HCT116 (cell line): ENCODE measurements at regions not wholly inside any gene's neighbourhood (a gene's known extent, or its start where the extent isn't known, plus 50 kb on each side); places are given as distances from the start of the nearest gene placed in this dataset.

ENCODE experiments used
- ATAC-seq: fragments of 200-7000 bp; cut with Tn5 transposase; 2 replicates; pipeline ENCODE4 v1.9.1; 2020; ENCODE audit warnings: mild to moderate bottlenecking, moderate library complexity
- BruUV-seq: library from RNA; stranded (reverse); fragments of 400-500 nt; replicated peaks from 2 replicates; lab custom pipeline; 2021; lab: Mats Ljungman, UMichigan
- CTCF ChIA-PET: fragments of 300-600 bp; sonication (Branson Sonifier 250); formaldehyde crosslinking; loops from one replicate; lab custom pipeline; 2021; ENCODE audit warnings: antibody characterized with exemption; lab: Charles Lee
- POLR2A ChIA-PET: fragments of 300-600, 350-600 bp; sonication (Branson Sonifier 250); formaldehyde crosslinking; loops from one replicate; lab custom pipeline; 2021; ENCODE audit warnings: antibody characterized with exemption; lab: Charles Lee
- RAD21 ChIA-PET, 2 experiments: fragments of 300-600 bp; sonication (Branson Sonifier 250); formaldehyde crosslinking; loops; one replicate each; lab custom pipeline; 2023; ENCODE audit warnings: low total read pairs in 2 of 2; ENCODE audit not compliant: uncharacterized antibody in 2 of 2, unreplicated experiment in 2 of 2, low non-redundant PET in 1 of 2; lab: Charles Lee
- DNase-seq: peaks from one replicate; pipeline ENCODE4 v3.0.0-alpha.2; 2010; ENCODE audit warnings: low read depth, low spot score
- H2AFZ ChIP-seq: fragments of 200-600 bp; shearing (Covaris generic), sonication (generic); 2 replicates; pipeline ENCODE4 v1.6.1; 2017; ENCODE audit warnings: low read depth, mixed run types, mixed read lengths, antibody characterized with exemption, low read length; ENCODE audit not compliant: poor library complexity, severe bottlenecking
- H3K27ac ChIP-seq: 2 replicates; pipeline ENCODE4 v1.5.1; 2012; ENCODE audit warnings: low read depth, low read length
- H3K27me3 ChIP-seq: fragments of 200-600 bp; sonication (generic); 2 replicates; pipeline ENCODE4 v1.6.1; 2016; ENCODE audit warnings: mixed run types, low read length, mixed read lengths; ENCODE audit not compliant: insufficient read depth
- H3K36me3 ChIP-seq, 2 experiments: fragments of 200-500 bp in 1 of 2; fragments of 200-600 bp in 1 of 2; sonication (Bioruptor generic) in 1 of 2; sonication (generic) in 1 of 2; 2 replicates each; pipeline versions ENCODE4 v1.5.1 to v1.6.1; 2014 to 2016; ENCODE audit warnings: low read length in 2 of 2, inconsistent platforms in 1 of 2, mixed read lengths in 1 of 2, mixed run types in 1 of 2; ENCODE audit not compliant: insufficient read depth in 2 of 2, control insufficient read depth in 1 of 2
- H3K4me1 ChIP-seq, 2 experiments: fragments of 200-600 bp in 1 of 2; sonication (generic) in 1 of 2; 2 replicates each; pipeline versions ENCODE4 v1.5.1 to v1.6.1; 2012 to 2017; ENCODE audit warnings: low read length in 2 of 2, inconsistent platforms in 1 of 2, mild to moderate bottlenecking in 1 of 2, mixed read lengths in 1 of 2, mixed run types in 1 of 2, moderate library complexity in 1 of 2; ENCODE audit not compliant: insufficient read depth in 2 of 2, control insufficient read depth in 1 of 2
- H3K4me2 ChIP-seq: fragments of 200-600 bp; sonication (generic); 2 replicates; pipeline ENCODE4 v1.6.1; 2017; ENCODE audit warnings: mixed run types, low read length, mixed read lengths
- H3K4me3 ChIP-seq, 2 experiments: fragments of 200-600 bp in 1 of 2; sonication (generic) in 1 of 2; replicated peaks in 1 of 2; 2 replicates each; pipeline ENCODE4 v1.5.1; 2011 to 2016; ENCODE audit warnings: low read length in 2 of 2, control low read depth in 1 of 2, low read depth in 1 of 2, mild to moderate bottlenecking in 1 of 2, mixed read lengths in 1 of 2, mixed run types in 1 of 2
- H3K79me2 ChIP-seq: fragments of 200-600 bp; sonication (generic); 2 replicates; pipeline ENCODE4 v1.6.1; 2017; ENCODE audit warnings: mild to moderate bottlenecking, mixed run types, low read length, moderate library complexity, mixed read lengths; ENCODE audit not compliant: insufficient read depth
- H3K9ac ChIP-seq: fragments of 200-600 bp; sonication (generic); 2 replicates; pipeline ENCODE4 v1.6.1; 2016; ENCODE audit warnings: low read length, mixed read lengths
- H3K9me2 ChIP-seq: fragments of 200-600 bp; sonication (generic), shearing (Covaris generic); 2 replicates; pipeline ENCODE4 v1.6.1; 2017; ENCODE audit warnings: mixed run types, mild to moderate bottlenecking, moderate library complexity; ENCODE audit not compliant: insufficient read depth
- H3K9me3 ChIP-seq, 2 experiments: fragments of 200-500 bp in 1 of 2; fragments of 200-600 bp in 1 of 2; sonication (Bioruptor generic) in 1 of 2; sonication (generic) in 1 of 2; 2 replicates each; pipeline ENCODE4 v1.6.1; 2014 to 2017; ENCODE audit warnings: low read length in 2 of 2, mixed read lengths in 2 of 2, inconsistent platforms in 1 of 2, low read depth in 1 of 2, mild to moderate bottlenecking in 1 of 2, mixed run types in 1 of 2, moderate library complexity in 1 of 2; ENCODE audit not compliant: control insufficient read depth in 1 of 2, insufficient read depth in 1 of 2
- H4K20me1 ChIP-seq: fragments of 200-600 bp; sonication (generic), shearing (Covaris generic); 2 replicates; pipeline ENCODE4 v1.6.1; 2017; ENCODE audit warnings: mixed run types, mild to moderate bottlenecking, moderate library complexity; ENCODE audit not compliant: insufficient read depth
- CEBPB ChIP-seq: IDR thresholded peaks from 2 replicates; pipeline ENCODE4 v1.6.1; 2012; ENCODE audit warnings: low read depth
- EGR1 ChIP-seq: IDR thresholded peaks from 2 replicates; pipeline ENCODE4 v1.6.1; 2012; ENCODE audit warnings: low read depth
- ELF1 ChIP-seq: IDR thresholded peaks from 2 replicates; pipeline ENCODE4 v1.6.1; 2012; ENCODE audit warnings: low read depth, borderline replicate concordance
- EZH2 ChIP-seq: fragments of 200-600 bp; sonication (generic); IDR thresholded peaks from 2 replicates; pipeline ENCODE4 v1.6.1; 2017; ENCODE audit warnings: antibody characterized with exemption, mixed run types
- EZH2phosphoT487 ChIP-seq: fragments of 200-600 bp; IDR thresholded peaks from 2 replicates; pipeline ENCODE4 v1.6.1; 2018; ENCODE audit warnings: antibody characterized with exemption, borderline replicate concordance
- FOSL1 ChIP-seq: IDR thresholded peaks from 2 replicates; pipeline ENCODE4 v1.6.1; 2012; ENCODE audit warnings: low read depth
- JUND ChIP-seq: IDR thresholded peaks from 2 replicates; pipeline ENCODE4 v1.6.1; 2012
- POLR2A ChIP-seq: IDR thresholded peaks from 2 replicates; pipeline ENCODE4 v1.7.0; 2011; ENCODE audit warnings: borderline replicate concordance; ENCODE audit not compliant: insufficient read depth, insufficient read length; ENCODE audit errors: extremely low read depth
- RAD21 ChIP-seq: IDR thresholded peaks from 2 replicates; pipeline ENCODE4 v1.6.1; 2012; ENCODE audit warnings: low read depth, mild to moderate bottlenecking
- SP1 ChIP-seq: IDR thresholded peaks from 2 replicates; pipeline ENCODE4 v1.6.1; 2012; ENCODE audit warnings: low read depth
- SRF ChIP-seq: IDR thresholded peaks from 2 replicates; pipeline ENCODE4 v1.6.1; 2012; ENCODE audit warnings: low read depth
- YY1 ChIP-seq: IDR thresholded peaks from 2 replicates; pipeline ENCODE4 v1.6.1; 2011; ENCODE audit warnings: low read length, low read depth, moderate library complexity, mild to moderate bottlenecking; ENCODE audit not compliant: insufficient replicate concordance; ENCODE audit errors: extremely low read depth
- ZFX ChIP-seq: fragments of 450-650 bp; IDR thresholded peaks from 2 replicates; pipeline ENCODE4 v1.6.1; 2017
- ZNF274 ChIP-seq: fragments of 200-500 bp; sonication (Bioruptor generic); IDR thresholded peaks from 2 replicates; pipeline ENCODE4 v1.6.1; 2014; ENCODE audit warnings: mild to moderate bottlenecking, low read depth, low read length, inconsistent platforms
- intact Hi-C: fragments of 100-400 bp; cut with micrococcal nuclease; formaldehyde crosslinking; loops from 2 replicates; pipeline ENCODE4 v1.10.0; 2022
- TF ChIP-seq, protein P1 (sequence below): IDR thresholded peaks from 2 replicates; pipeline ENCODE4 v1.6.1; 2012
- TF ChIP-seq, protein P2 (sequence below): IDR thresholded peaks from 2 replicates; pipeline ENCODE4 v1.6.1; 2012; ENCODE audit warnings: low read depth
- TF ChIP-seq, protein P3 (sequence below): IDR thresholded peaks from 2 replicates; pipeline ENCODE4 v1.6.1; 2011; ENCODE audit warnings: mild to moderate bottlenecking, low read length, moderate library complexity; ENCODE audit not compliant: insufficient replicate concordance; ENCODE audit errors: extremely low read depth

DNA sequence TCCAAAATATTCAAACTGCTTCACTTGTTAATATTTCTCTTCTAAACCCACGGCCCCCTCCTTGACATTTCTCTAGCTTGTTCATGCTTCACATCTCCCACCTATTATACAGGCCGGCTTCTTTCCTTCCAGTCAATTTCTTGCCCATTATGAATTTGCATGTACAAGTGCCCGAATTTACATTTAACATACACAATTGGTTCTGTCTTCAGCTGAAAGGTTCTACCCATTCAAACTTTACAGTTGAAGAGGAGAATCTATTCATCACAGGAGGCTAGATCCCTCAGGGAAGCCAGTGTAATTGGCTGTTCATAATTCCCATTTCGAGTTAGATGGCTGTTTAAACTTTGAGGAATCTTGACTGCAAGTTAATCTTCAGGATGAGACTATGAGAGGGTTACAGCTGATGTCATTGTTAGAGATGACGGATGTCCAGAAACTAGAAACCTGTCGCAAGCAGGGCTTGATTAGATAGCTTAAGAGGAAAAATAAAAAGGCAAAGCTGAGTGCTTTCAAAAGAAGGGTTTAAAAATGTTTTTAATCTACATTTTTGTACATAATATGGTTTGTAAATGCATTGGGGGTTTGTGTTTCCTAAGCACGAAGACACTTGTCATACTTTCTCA lies 157.0 kb downstream of the ADSS2 start:
- intact Hi-C loops: no loop called here
- POLR2A ChIA-PET: no interaction called here

DNA sequence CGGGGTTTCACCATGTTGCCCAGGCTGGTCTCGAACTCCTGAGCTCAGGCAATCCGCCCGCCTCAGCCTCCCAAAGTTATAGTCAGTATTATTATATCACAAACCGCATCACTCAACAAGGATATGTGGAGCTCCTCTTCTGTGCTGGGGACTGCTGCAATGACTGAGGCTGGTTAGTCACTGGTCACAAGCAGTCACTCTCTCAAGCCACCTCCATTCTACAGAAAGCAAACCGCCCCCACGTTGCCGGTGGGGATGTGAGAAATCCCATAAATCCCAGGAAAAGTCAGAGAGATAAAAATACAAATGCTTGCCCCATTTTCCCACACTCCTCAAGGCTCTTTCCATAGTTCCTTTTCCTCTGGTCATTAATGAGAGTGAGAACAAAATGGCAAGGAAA lies 155.7 kb downstream of the ADSS2 start:
- ATAC-seq (no peak), DNase-seq (no peak)
- ChIA-PET RAD21 (no interaction called here), POLR2A (no interaction called here), CTCF (no interaction called here)
- intact Hi-C loops: no loop called here
- Histone ChIP-seq H3K9me3 (no peaks in the 10 kb centered on the region), H3K79me2 (no peaks in the 10 kb centered on the region), H3K9me2 (no peaks in the 10 kb centered on the region), H3K4me1 (peaks cover 0 to 9% of the 10 kb centered on the region in 2 experiments; a peak in 2 of 4 replicates), H3K36me3 (no peaks in the 10 kb centered on the region), H3K9ac (no peak overlapping the region), H3K27me3 (no peaks in the 10 kb centered on the region), H4K20me1 (no peaks in the 10 kb centered on the region), H3K4me2 (no peak overlapping the region), H3K4me3 (no peak overlapping the region), H2AFZ (no peak overlapping the region), H3K27ac (no peak overlapping the region)
- no TSS peak for BruUV-seq
- no peak for TF ChIP-seq EGR1
- no peak for TF ChIP-seq YY1
- no peak for TF ChIP-seq POLR2A
- TF ChIP-seq ZNF274: no peak
- TF ChIP-seq JUND: no peak
- TF ChIP-seq, protein P1, sequence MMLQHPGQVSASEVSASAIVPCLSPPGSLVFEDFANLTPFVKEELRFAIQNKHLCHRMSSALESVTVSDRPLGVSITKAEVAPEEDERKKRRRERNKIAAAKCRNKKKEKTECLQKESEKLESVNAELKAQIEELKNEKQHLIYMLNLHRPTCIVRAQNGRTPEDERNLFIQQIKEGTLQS: no peak
- TF ChIP-seq, protein P2, sequence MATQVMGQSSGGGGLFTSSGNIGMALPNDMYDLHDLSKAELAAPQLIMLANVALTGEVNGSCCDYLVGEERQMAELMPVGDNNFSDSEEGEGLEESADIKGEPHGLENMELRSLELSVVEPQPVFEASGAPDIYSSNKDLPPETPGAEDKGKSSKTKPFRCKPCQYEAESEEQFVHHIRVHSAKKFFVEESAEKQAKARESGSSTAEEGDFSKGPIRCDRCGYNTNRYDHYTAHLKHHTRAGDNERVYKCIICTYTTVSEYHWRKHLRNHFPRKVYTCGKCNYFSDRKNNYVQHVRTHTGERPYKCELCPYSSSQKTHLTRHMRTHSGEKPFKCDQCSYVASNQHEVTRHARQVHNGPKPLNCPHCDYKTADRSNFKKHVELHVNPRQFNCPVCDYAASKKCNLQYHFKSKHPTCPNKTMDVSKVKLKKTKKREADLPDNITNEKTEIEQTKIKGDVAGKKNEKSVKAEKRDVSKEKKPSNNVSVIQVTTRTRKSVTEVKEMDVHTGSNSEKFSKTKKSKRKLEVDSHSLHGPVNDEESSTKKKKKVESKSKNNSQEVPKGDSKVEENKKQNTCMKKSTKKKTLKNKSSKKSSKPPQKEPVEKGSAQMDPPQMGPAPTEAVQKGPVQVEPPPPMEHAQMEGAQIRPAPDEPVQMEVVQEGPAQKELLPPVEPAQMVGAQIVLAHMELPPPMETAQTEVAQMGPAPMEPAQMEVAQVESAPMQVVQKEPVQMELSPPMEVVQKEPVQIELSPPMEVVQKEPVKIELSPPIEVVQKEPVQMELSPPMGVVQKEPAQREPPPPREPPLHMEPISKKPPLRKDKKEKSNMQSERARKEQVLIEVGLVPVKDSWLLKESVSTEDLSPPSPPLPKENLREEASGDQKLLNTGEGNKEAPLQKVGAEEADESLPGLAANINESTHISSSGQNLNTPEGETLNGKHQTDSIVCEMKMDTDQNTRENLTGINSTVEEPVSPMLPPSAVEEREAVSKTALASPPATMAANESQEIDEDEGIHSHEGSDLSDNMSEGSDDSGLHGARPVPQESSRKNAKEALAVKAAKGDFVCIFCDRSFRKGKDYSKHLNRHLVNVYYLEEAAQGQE: no peak
- no peak for TF ChIP-seq EZH2phosphoT487
- no peak for TF ChIP-seq ELF1
- TF ChIP-seq RAD21: no peak
- TF ChIP-seq FOSL1: no peak
- no peak for TF ChIP-seq CEBPB
- no peak for TF ChIP-seq EZH2

More for the DNA sequence above, 157.0 kb downstream of the ADSS2 start:
- Histone ChIP-seq H3K27me3 (no peaks in the 10 kb centered on the region), H3K27ac (no peak overlapping the region), H3K9me2 (no peaks in the 10 kb centered on the region), H2AFZ (no peak overlapping the region), H3K36me3 (no peaks in the 10 kb centered on the region), H3K9me3 (no peaks in the 10 kb centered on the region), H3K4me2 (no peak overlapping the region), H3K79me2 (no peaks in the 10 kb centered on the region), H3K4me3 (no peak overlapping the region), H3K4me1 (peaks cover 0 to 6% of the 10 kb centered on the region in 2 experiments; a peak in 2 of 4 replicates), H3K9ac (no peak overlapping the region), H4K20me1 (no peaks in the 10 kb centered on the region)
- ATAC-seq: no peak
- TF ChIP-seq ZFX (no peak), SRF (no peak), SP1 (no peak)
- TF ChIP-seq, protein P3, sequence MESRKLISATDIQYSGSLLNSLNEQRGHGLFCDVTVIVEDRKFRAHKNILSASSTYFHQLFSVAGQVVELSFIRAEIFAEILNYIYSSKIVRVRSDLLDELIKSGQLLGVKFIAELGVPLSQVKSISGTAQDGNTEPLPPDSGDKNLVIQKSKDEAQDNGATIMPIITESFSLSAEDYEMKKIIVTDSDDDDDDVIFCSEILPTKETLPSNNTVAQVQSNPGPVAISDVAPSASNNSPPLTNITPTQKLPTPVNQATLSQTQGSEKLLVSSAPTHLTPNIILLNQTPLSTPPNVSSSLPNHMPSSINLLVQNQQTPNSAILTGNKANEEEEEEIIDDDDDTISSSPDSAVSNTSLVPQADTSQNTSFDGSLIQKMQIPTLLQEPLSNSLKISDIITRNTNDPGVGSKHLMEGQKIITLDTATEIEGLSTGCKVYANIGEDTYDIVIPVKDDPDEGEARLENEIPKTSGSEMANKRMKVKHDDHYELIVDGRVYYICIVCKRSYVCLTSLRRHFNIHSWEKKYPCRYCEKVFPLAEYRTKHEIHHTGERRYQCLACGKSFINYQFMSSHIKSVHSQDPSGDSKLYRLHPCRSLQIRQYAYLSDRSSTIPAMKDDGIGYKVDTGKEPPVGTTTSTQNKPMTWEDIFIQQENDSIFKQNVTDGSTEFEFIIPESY: no peak
- ChIA-PET RAD21 (no interaction called here), CTCF (no interaction called here)
- DNase-seq: no peak
- no TSS peak for BruUV-seq
